Upper lobe of left lung (tissue), 6 donors: ENCODE measurements at regions not wholly inside any gene's neighbourhood (a gene's known extent, or its start where the extent isn't known, plus 50 kb on each side); places are given as distances from the start of the nearest gene placed in this dataset.
A peak's percentile ranks its signal among the peaks of the same experiment; 100 is the strongest.

Experiments used
- ATAC-seq, 2 donors: fragments of 200-7000 bp; cut with Tn5 transposase; one replicate each; pipeline ENCODE4 v1.9.1; 2022; ENCODE audit warnings: mild to moderate bottlenecking in 2 of 2, moderate library complexity in 2 of 2; ENCODE audit not compliant: low FRiP score in 2 of 2
- DNase-seq, 2 donors: peaks; one replicate each; pipeline ENCODE4 v3.0.0-alpha.2; 2019 to 2020
- H3K27ac ChIP-seq, 4 donors: fragments of 200-600 bp; sonication (generic); one replicate each; pipeline ENCODE4 v1.5.1; 2016 to 2019
- H3K27me3 ChIP-seq, 4 donors: fragments of 200-600 bp; sonication (generic); one replicate each; pipeline ENCODE4 v1.5.1; 2017 to 2019
- H3K36me3 ChIP-seq, 4 donors: fragments of 200-600 bp; sonication (generic); one replicate each; pipeline ENCODE4 v1.5.1; 2016 to 2019
- H3K4me1 ChIP-seq, 4 donors: fragments of 200-600 bp; sonication (generic); one replicate each; pipeline ENCODE4 v1.5.1; 2018 to 2019
- H3K4me3 ChIP-seq, 4 donors: fragments of 200-600 bp; sonication (generic); one replicate each; pipeline ENCODE4 v1.5.1; 2017 to 2019; ENCODE audit warnings: mild to moderate bottlenecking in 2 of 4, moderate library complexity in 1 of 4
- H3K9me3 ChIP-seq, 4 donors: fragments of 200-600 bp; sonication (generic); one replicate each; pipeline ENCODE4 v1.5.1; 2018 to 2019
- EP300 ChIP-seq, 4 donors: sonication (generic); formaldehyde crosslinking; IDR thresholded peaks; one replicate each; pipeline ENCODE4 v1.5.1; 2017; ENCODE audit warnings: antibody characterized with exemption in 4 of 4, control low read depth in 2 of 4
- POLR2A ChIP-seq, 4 donors: fragments of 450-650 bp; IDR thresholded peaks; one replicate each; pipeline ENCODE4 v1.5.1; 2016 to 2017; ENCODE audit warnings: antibody characterized with exemption in 4 of 4, mild to moderate bottlenecking in 2 of 4
- POLR2AphosphoS5 ChIP-seq, 2 donors: sonication (generic); formaldehyde crosslinking; IDR thresholded peaks; one replicate each; pipeline ENCODE4 v1.5.1; 2017; ENCODE audit warnings: antibody characterized with exemption in 2 of 2
- WGBS, 2 donors: methylation state at CpG; one replicate each; pipeline ENCODE4 v1.1.5; 2017 to 2018; 5-methylcytosine and 5-hydroxymethylcytosine counted together
- TF ChIP-seq, protein P1 (sequence below), 6 experiments: fragments of 450-650 bp in 4 of 6; fragments of 200-600 bp in 2 of 6; sonication (generic) in 2 of 6; IDR thresholded peaks; one replicate each; pipeline ENCODE4 v1.5.1; 2016 to 2019; ENCODE audit warnings: antibody characterized with exemption in 6 of 6
- donor health status: DM: no; HTN: no; CAD: no; lungs with moderate emphysema.
- donor health status: DM: no; HTN: yes; CAD: no; lungs with severe emphysema.

DNA sequence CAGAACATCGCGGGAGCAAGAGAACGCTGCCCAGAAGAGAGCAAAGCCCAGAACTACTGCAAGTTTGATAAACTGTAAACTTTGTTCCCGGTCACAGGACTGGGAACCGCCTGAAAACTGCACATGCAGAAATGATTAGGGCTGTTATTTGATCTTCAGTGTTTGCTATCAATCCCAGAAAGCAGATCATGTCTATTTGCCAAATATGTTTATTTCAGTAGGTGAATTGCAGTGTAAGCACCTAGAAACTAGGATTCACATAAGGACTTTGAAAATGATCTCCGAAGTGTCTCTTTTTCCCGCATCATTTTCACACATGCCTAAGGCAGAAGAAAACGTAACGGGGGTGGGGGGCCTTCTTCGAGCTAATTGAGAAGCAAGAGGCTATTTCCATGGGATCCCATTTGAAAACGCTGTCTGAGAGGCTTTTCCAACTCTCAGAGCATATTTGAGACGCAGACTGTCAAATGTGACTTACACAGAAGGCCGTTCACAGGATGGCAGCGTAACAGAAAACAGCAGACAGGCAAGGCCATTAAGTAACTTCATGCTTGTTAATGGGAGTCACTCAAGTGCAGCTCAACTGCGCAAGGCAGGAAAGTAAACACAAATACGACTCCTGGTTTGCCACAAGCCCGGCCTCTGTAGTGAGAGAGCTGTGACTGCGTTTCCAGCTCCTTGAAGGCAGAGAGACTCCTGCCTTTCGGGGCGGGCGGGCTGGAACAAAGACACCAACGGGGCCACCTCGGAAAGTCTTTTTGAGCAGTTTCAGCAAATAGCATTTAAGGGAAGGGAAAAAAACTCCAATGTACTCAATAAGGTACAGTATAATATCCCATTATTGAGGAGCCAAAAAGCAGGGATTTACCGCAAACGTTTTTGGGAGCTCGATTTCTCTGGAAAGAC is 144.7 kb upstream of the ZNF217 start:
- H3K36me3 ChIP-seq = no peaks in the 10 kb centered on the region
- H3K27ac ChIP-seq = peak overlapping the region; percentile 35 to 54 (median 42)
- H3K9me3 ChIP-seq = no peaks in the 10 kb centered on the region
- 52 to 61% methylated on average over 26 of the region's 26 CpGs for WGBS, 2 donors
- no peak overlapping the region for H3K4me3 ChIP-seq
- peak in 1 of 2 donors; percentile 86 for DNase-seq
- H3K4me1 ChIP-seq = peaks cover 29 to 40% (median 37%) of the 10 kb centered on the region in 4 donors
- TF ChIP-seq POLR2A (IDR thresholded peaks at IDR 0.05) (peak in 2 of 4 donors; percentile 25 to 51), EP300 (IDR thresholded peaks at IDR 0.05) (no peak), POLR2AphosphoS5 (IDR thresholded peaks at IDR 0.05) (peak; percentile 27 to 73)
- TF ChIP-seq, protein P1, sequence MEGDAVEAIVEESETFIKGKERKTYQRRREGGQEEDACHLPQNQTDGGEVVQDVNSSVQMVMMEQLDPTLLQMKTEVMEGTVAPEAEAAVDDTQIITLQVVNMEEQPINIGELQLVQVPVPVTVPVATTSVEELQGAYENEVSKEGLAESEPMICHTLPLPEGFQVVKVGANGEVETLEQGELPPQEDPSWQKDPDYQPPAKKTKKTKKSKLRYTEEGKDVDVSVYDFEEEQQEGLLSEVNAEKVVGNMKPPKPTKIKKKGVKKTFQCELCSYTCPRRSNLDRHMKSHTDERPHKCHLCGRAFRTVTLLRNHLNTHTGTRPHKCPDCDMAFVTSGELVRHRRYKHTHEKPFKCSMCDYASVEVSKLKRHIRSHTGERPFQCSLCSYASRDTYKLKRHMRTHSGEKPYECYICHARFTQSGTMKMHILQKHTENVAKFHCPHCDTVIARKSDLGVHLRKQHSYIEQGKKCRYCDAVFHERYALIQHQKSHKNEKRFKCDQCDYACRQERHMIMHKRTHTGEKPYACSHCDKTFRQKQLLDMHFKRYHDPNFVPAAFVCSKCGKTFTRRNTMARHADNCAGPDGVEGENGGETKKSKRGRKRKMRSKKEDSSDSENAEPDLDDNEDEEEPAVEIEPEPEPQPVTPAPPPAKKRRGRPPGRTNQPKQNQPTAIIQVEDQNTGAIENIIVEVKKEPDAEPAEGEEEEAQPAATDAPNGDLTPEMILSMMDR (IDR thresholded peaks at IDR 0.05) = no peak
- no peaks in the 10 kb centered on the region for H3K27me3 ChIP-seq
- ATAC-seq = peak; percentile 76 to 92

- Histone ChIP-seq H3K27ac (peak overlapping the region in 3 of 4 donors; percentile 39 to 54 (median 45)), H3K9me3 (no peaks in the 10 kb centered on the region), H3K4me1 (peaks cover 29 to 40% (median 37%) of the 10 kb centered on the region in 4 donors), H3K4me3 (no peak overlapping the region), H3K36me3 (no peaks in the 10 kb centered on the region), H3K27me3 (no peaks in the 10 kb centered on the region)
- DNase-seq = no peak
- 50 to 65% methylated on average over 8 of the region's 8 CpGs for WGBS, 2 donors
- TF ChIP-seq EP300 (IDR thresholded peaks at IDR 0.05) (no peak), POLR2AphosphoS5 (IDR thresholded peaks at IDR 0.05) (no peak), POLR2A (IDR thresholded peaks at IDR 0.05) (no peak)
- TF ChIP-seq, protein P1 (IDR thresholded peaks at IDR 0.05) = no peak
- peak in 1 of 2 donors; percentile 46 for ATAC-seq
These were observed 143.9 kb upstream of the ZNF217 start for GRCh38 chr20:53737396-53738038.

DNA sequence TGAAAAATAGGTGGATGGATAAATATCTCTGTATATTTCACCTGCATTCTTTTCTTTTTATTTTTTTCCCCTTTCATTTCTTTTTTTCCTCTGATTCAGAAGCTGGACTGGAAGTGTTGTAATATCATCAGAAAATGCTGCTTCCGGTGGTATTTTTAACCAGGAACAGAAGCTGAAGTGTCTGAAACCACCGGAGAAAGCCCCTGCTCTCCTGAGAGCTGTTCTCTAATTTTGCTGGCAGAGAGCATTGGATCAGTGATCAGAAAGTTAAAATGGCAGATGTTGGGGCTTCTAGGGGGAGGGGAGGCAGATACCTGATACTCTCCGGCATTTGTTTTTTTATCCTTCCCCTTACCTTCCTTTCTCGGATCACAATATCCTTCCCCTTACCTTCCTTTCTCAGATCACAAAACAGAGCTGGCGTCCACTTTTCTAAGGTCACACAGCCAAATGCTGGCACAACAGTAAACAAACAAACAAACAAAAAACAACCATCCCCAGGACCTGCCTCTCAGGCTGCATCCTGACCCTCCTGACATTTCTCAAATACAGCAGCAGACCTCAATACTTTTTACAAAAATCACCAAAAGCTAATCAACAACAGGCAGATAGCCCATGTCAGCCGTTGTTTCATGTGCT is 143.2 kb upstream of the ZNF217 start:
- H3K36me3 ChIP-seq = no peaks in the 10 kb centered on the region
- 17 to 25% methylated on average over 6 of the region's 6 CpGs for whole genome bisulfite sequencing, 2 donors
- H3K27ac ChIP-seq = peak overlapping the region in 1 of 4 donors; percentile 45
- H3K4me3 ChIP-seq = no peak overlapping the region
- no peak for TF ChIP-seq EP300 (IDR thresholded peaks at IDR 0.05)
- no peak for TF ChIP-seq POLR2AphosphoS5 (IDR thresholded peaks at IDR 0.05)
- TF ChIP-seq, protein P1 (IDR thresholded peaks at IDR 0.05) = no peak
- ATAC-seq = peak in 1 of 2 donors; percentile 50
- no peaks in the 10 kb centered on the region for H3K9me3 ChIP-seq
- peaks cover 29 to 40% (median 37%) of the 10 kb centered on the region in 4 donors for H3K4me1 ChIP-seq
- no peaks in the 10 kb centered on the region for H3K27me3 ChIP-seq
- DNase-seq = no peak

- Histone ChIP-seq H3K4me1 (peaks cover 29 to 40% (median 35%) of the 10 kb centered on the region in 4 donors), H3K27me3 (no peaks in the 10 kb centered on the region), H3K9me3 (no peaks in the 10 kb centered on the region), H3K27ac (peak overlapping the region in 1 of 4 donors; percentile 45), H3K36me3 (no peaks in the 10 kb centered on the region), H3K4me3 (no peak overlapping the region)
- ATAC-seq (no peak), DNase-seq (no peak)
- 57 to 60% methylated on average over 7 of the region's 7 CpGs for WGBS, 2 donors
- TF ChIP-seq POLR2AphosphoS5 (IDR thresholded peaks at IDR 0.05) (no peak), EP300 (IDR thresholded peaks at IDR 0.05) (no peak), POLR2A (IDR thresholded peaks at IDR 0.05) (no peak)
- TF ChIP-seq, protein P1 (IDR thresholded peaks at IDR 0.05) = no peak
These were observed 142.6 kb upstream of the ZNF217 start for GRCh38 chr20:53736122-53736756.
